ENCODE measurements at regions not wholly inside any gene's neighbourhood (a gene's known extent, or its start where the extent isn't known, plus 50 kb on each side); places are given as distances from the start of the nearest gene placed in this dataset.
"Not testable (repeated sequence)": the region's sequence is repeated elsewhere in the genome, so short reads cannot be mapped to it uniquely, and the experiment has no call there.

DNA sequence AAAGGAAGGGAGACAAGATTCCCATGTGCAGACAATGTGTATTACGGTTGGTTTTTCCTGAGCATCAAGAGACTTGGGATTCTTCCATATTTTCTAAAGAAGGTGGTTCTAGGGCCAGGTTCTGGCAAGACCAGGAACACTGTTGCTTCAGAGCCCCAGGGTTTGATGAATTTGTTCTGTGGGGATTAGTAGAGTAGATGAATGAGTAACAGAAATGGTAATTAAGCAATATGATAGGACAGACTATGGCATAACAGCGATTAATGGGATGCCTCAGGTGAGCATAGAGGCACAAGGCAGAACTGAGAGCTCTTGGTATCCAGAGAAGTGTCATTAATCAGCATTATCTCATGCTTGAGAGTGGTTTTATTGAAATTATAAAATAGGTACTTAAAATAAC, 82.8 kb upstream of the PNPT1 start:
- TF ChIP-seq, protein P1, sequence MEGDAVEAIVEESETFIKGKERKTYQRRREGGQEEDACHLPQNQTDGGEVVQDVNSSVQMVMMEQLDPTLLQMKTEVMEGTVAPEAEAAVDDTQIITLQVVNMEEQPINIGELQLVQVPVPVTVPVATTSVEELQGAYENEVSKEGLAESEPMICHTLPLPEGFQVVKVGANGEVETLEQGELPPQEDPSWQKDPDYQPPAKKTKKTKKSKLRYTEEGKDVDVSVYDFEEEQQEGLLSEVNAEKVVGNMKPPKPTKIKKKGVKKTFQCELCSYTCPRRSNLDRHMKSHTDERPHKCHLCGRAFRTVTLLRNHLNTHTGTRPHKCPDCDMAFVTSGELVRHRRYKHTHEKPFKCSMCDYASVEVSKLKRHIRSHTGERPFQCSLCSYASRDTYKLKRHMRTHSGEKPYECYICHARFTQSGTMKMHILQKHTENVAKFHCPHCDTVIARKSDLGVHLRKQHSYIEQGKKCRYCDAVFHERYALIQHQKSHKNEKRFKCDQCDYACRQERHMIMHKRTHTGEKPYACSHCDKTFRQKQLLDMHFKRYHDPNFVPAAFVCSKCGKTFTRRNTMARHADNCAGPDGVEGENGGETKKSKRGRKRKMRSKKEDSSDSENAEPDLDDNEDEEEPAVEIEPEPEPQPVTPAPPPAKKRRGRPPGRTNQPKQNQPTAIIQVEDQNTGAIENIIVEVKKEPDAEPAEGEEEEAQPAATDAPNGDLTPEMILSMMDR (IDR thresholded peaks at IDR 0.05; ENCODE audit: borderline replicate concordance): no peak
- intact Hi-C loops (cut with micrococcal nuclease): no loop called here
- Histone ChIP-seq H3K4me3 (no peak overlapping the region), H3K9me3 (replicated peaks) (no peaks in the 10 kb centered on the region), H3K27ac (replicated peaks) (no peak overlapping the region), H3K27me3 (ENCODE audit: low read depth) (no peaks in the 10 kb centered on the region), H3K4me1 (no peaks in the 10 kb centered on the region), H3K36me3 (no peaks in the 10 kb centered on the region)
- DNase-seq: no peak

DNA sequence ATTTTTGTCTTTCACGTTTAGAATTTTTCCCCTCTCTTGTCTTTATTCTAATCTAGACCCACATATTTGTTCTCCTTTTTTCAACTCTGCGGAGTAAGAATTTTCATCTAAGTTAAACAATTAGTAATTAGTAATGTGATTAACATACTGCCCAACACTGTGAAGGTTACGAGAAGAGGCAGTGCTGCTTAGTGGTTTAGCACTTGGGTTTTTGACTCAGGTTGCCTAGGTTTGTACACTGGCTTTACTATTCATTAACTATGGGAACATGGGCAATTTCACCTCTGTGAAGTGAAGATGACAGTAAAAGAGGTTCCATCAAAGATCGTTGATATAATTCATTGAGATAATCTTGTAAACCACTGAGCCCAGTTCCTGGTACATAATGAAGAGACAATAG, 82.2 kb upstream of the PNPT1 start:
- H3K9me3 ChIP-seq (replicated peaks): no peaks in the 10 kb centered on the region
- TF ChIP-seq, protein P1 (IDR thresholded peaks at IDR 0.05; ENCODE audit: borderline replicate concordance): no peak
- no peak overlapping the region for H3K4me3 ChIP-seq
- H3K27me3 ChIP-seq (ENCODE audit: low read depth): peaks cover 1% of the 10 kb centered on the region
- no peak overlapping the region for H3K27ac ChIP-seq (replicated peaks)
- no peaks in the 10 kb centered on the region for H3K36me3 ChIP-seq
- no peak for DNase-seq
- no peaks in the 10 kb centered on the region for H3K4me1 ChIP-seq
- intact Hi-C loops (cut with micrococcal nuclease): no loop called here

DNA sequence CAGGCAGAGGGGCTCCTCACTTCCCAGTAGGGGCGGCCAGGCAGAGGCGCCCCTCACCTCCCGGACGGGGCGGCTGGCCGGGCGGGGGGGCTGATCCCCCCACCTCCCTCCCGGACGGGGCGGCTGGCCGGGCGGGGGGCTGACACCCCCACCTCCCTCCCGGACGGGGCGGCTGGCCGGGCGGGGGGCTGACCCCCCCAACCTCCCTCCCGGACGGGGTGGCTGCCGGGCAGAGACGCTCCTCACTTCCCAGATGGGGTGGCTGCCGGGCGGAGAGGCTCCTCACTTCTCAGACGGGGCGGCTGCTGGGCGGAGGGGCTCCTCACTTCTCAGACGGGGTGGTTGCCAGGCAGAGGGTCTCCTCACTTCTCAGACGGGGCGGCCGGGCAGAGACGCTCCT, 80.0 kb upstream of the PNPT1 start:
- intact Hi-C loops (cut with micrococcal nuclease); H3K27ac ChIP-seq (replicated peaks); H3K4me3 ChIP-seq; H3K4me1 ChIP-seq; DNase-seq; H3K36me3 ChIP-seq; H3K9me3 ChIP-seq (replicated peaks): not testable (repeated sequence)
- H3K27me3 ChIP-seq (ENCODE audit: low read depth): peaks cover 18% of the 10 kb centered on the region

DNA sequence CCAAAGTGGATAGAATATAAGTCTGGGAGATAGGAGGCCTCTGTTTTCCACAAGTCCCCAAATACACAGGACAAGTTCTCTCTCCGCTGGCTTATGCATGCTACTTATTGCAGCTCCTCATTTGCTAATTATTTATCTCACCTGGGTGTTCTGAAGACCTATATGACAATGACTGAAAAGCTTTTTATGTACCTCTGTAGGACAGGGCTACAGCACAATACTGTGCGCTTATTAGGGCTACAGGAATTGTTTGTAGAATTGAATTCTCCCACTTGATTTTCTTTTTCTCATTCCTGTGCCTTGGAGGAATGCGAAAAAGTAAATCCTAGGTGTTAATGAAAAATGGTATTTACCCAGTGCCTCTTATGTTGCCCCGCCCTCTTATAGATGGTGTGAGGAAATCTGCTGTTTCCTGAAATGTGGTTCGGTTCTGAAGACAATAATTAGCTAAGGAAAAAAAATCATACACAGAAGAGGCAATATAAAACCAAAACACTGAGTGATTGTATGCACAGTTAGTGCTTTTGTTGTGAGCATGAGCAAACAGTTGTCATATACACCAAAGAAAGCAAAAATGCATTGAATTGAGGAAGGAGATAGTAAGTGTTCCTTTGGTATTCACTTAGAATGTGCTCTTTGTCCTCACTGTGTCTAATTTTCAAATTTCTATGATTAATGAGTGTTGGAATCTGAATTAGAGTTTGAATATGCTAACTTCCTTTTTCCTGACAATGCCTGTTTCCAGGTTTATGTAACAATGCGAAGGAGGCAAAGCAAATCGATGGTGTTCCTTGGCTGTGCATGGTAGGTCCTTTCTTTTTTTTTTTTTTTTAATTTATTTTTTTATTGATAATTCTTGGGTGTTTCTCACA, 78.7 kb upstream of the PNPT1 start:
- no peak for DNase-seq
- H3K4me3 ChIP-seq: no peak overlapping the region
- intact Hi-C loops (cut with micrococcal nuclease): no loop called here
- no peaks in the 10 kb centered on the region for H3K9me3 ChIP-seq (replicated peaks)
- H3K27ac ChIP-seq (replicated peaks): no peak overlapping the region
- TF ChIP-seq, protein P1 (IDR thresholded peaks at IDR 0.05; ENCODE audit: borderline replicate concordance): no peak
- no peaks in the 10 kb centered on the region for H3K36me3 ChIP-seq
- no peaks in the 10 kb centered on the region for H3K4me1 ChIP-seq
- H3K27me3 ChIP-seq (ENCODE audit: low read depth): peaks cover 18% of the 10 kb centered on the region

DNA sequence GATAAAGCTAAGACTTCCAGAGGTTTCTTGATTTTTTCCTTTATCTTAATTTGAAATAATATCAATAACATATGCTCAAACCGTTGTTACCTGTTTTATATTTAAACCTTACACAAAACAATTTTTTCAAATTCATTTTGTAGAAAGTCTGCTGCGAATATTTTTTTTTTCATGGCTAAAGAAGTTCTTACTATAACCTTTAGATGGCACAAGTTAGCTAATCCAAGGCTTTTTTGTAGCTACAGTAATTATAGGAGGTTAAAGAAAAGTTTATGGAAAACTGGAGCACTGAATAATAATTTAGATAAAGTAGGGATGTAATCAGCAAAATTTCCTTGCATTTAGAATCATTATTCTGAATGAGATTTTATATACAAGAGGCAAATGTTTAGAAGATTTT, 78.0 kb upstream of the PNPT1 start:
- intact Hi-C loops (cut with micrococcal nuclease): no loop called here
- Histone ChIP-seq H3K36me3 (no peaks in the 10 kb centered on the region), H3K4me1 (no peaks in the 10 kb centered on the region), H3K27ac (replicated peaks) (no peak overlapping the region), H3K9me3 (replicated peaks) (no peaks in the 10 kb centered on the region), H3K4me3 (no peak overlapping the region), H3K27me3 (ENCODE audit: low read depth) (peaks cover 18% of the 10 kb centered on the region)
- TF ChIP-seq, protein P1 (IDR thresholded peaks at IDR 0.05; ENCODE audit: borderline replicate concordance): peak; percentile 69
- DNase-seq: no peak

DNA sequence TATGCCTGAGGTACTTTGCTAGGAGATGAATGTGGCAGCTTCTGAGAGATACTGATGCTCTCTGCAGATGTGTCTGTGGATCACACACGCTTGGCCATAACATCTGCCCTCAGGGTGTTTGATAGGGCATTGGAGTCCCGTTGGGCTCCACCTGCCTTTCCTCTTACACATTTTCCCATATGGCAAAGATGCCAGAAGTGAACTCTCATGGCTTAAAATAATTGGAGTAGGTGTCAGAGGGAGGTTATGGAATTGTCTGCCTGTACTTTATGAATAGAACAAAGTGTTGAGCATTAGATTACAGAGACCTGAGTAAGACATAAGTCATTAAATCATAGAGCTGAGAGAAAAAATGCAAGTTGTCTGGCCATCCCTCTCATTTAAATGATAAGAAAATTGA, 75.3 kb upstream of the PNPT1 start:
- H3K36me3 ChIP-seq: no peaks in the 10 kb centered on the region
- no peaks in the 10 kb centered on the region for H3K9me3 ChIP-seq (replicated peaks)
- DNase-seq: no peak
- no peak overlapping the region for H3K27ac ChIP-seq (replicated peaks)
- TF ChIP-seq, protein P1 (IDR thresholded peaks at IDR 0.05; ENCODE audit: borderline replicate concordance): no peak
- no peaks in the 10 kb centered on the region for H3K4me1 ChIP-seq
- intact Hi-C loops (cut with micrococcal nuclease): loop anchor here (10.0 kb wide), 1 partner anchor 196 kb away; no protein-coding TSS in a partner anchor
- peaks cover 18% of the 10 kb centered on the region for H3K27me3 ChIP-seq (ENCODE audit: low read depth)
- H3K4me3 ChIP-seq: no peak overlapping the region

Data from left ventricle myocardium inferior (tissue), 1 donor.